ENCODE measurements at regions not wholly inside any gene's neighbourhood (a gene's known extent, or its start where the extent isn't known, plus 50 kb on each side); places are given as distances from the start of the nearest gene placed in this dataset.
"Not testable (repeated sequence)": the region's sequence is repeated elsewhere in the genome, so short reads cannot be mapped to it uniquely, and the experiment has no call there.

GRCh38 chr3:77707281-77707680, 667.4 kb downstream of the ROBO2 start:
- Mint-ChIP-seq H3K27me3 (no peaks in the 10 kb centered on the region), H3K27ac (no peak overlapping the region), H3K9me3 (peaks cover 2% of the 10 kb centered on the region), H3K36me3 (ENCODE audit: low read depth) (no peaks in the 10 kb centered on the region), H3K4me3 (no peak overlapping the region), H3K4me1 (no peaks in the 10 kb centered on the region)
- CTCF ChIA-PET = no interaction called here
- DNase-seq = no peak
- POLR2A ChIA-PET = no interaction called here

DNA sequence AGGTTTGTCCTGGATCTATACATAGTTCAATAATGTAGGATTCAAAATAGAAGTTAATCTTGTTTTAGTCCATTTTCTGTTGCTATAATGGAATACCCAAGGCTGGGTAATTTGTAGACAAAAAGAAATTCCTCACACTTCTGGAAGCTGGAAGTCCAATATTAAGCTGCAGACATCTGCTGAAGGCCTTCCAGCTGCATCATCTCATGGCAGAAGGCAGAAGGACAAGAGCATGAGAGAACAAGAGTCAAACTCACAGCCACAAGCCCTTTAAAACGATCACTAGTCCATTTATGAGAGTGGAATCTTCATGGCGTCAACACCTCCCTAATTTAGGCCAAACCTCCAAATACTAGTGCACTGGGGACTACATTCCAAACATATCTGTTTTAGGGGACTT, 669.3 kb downstream of the ROBO2 start:
- H3K27me3 Mint-ChIP-seq = no peaks in the 10 kb centered on the region

GRCh38 chr3:77718311-77718710, 678.4 kb downstream of the ROBO2 start:
- H3K4me1 Mint-ChIP-seq = no peaks in the 10 kb centered on the region
- H3K4me3 Mint-ChIP-seq = no peak overlapping the region
- ChIA-PET POLR2A (no interaction called here), CTCF (no interaction called here)
- no peak for DNase-seq
- H3K27me3 Mint-ChIP-seq = no peaks in the 10 kb centered on the region
- no peaks in the 10 kb centered on the region for H3K36me3 Mint-ChIP-seq (ENCODE audit: low read depth)
- peaks cover 12% of the 10 kb centered on the region for H3K9me3 Mint-ChIP-seq
- H3K27ac Mint-ChIP-seq = no peak overlapping the region

More for the DNA sequence above, 669.3 kb downstream of the ROBO2 start:
- no peaks in the 10 kb centered on the region for H3K9me3 Mint-ChIP-seq
- POLR2A ChIA-PET = no interaction called here
- CTCF ChIA-PET = no interaction called here
- no peaks in the 10 kb centered on the region for H3K4me1 Mint-ChIP-seq
- DNase-seq = no peak
- H3K4me3 Mint-ChIP-seq = no peak overlapping the region
- no peak overlapping the region for H3K27ac Mint-ChIP-seq
- no peaks in the 10 kb centered on the region for H3K36me3 Mint-ChIP-seq (ENCODE audit: low read depth)

DNA sequence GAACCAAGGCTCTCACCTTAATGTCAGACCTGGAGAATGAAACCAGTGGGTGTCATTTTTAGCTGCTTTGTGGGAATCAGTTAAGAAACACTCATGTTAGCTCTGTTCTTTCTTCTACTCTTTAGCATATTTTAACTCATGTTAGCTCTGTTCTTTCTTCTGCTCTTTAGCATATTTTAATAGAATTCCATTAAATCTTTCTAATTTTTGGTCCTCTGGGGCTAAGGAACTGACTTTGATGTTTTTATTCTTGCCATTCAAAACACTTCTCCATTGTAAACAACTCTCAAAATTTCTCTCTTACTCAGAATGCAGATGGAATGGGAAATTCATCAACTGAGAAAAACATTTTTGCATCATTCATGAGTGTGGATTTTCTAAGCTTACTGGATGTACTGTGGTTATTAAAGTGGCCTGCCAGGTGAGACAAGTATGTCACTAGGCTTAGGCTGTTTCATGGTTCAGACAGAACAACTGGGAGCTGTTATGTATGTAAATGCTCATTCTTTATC, 680.6 kb downstream of the ROBO2 start:
- ChIA-PET POLR2A (no interaction called here), CTCF (no interaction called here)
- no peaks in the 10 kb centered on the region for H3K27me3 Mint-ChIP-seq
- no peak for DNase-seq
- H3K4me1 Mint-ChIP-seq = no peaks in the 10 kb centered on the region
- H3K4me3 Mint-ChIP-seq = no peak overlapping the region
- no peaks in the 10 kb centered on the region for H3K36me3 Mint-ChIP-seq (ENCODE audit: low read depth)
- H3K9me3 Mint-ChIP-seq = peaks cover 12% of the 10 kb centered on the region
- no peak overlapping the region for H3K27ac Mint-ChIP-seq

GRCh38 chr3:77726517-77726916, 686.6 kb downstream of the ROBO2 start:
- Mint-ChIP-seq H3K36me3 (ENCODE audit: low read depth) (no peaks in the 10 kb centered on the region), H3K27me3 (no peaks in the 10 kb centered on the region), H3K4me1 (no peaks in the 10 kb centered on the region), H3K9me3 (peaks cover 7% of the 10 kb centered on the region), H3K4me3 (no peak overlapping the region), H3K27ac (no peak overlapping the region)
- CTCF ChIA-PET = no interaction called here
- DNase-seq = no peak
- POLR2A ChIA-PET = no interaction called here

GRCh38 chr3:77746048-77746447, 706.1 kb downstream of the ROBO2 start:
- DNase-seq = no peak
- H3K4me3 Mint-ChIP-seq = no peak overlapping the region
- H3K27me3 Mint-ChIP-seq = no peaks in the 10 kb centered on the region
- peaks cover 2% of the 10 kb centered on the region for H3K4me1 Mint-ChIP-seq
- no peak overlapping the region for H3K27ac Mint-ChIP-seq
- H3K9me3 Mint-ChIP-seq = peaks cover 2% of the 10 kb centered on the region
- no peaks in the 10 kb centered on the region for H3K36me3 Mint-ChIP-seq (ENCODE audit: low read depth)
- ChIA-PET POLR2A (no interaction called here), CTCF (no interaction called here)

GRCh38 chr3:77746892-77747291, 707.0 kb downstream of the ROBO2 start:
- Mint-ChIP-seq H3K27me3 (no peaks in the 10 kb centered on the region), H3K4me3 (no peak overlapping the region), H3K36me3 (ENCODE audit: low read depth) (no peaks in the 10 kb centered on the region), H3K4me1 (peaks cover 2% of the 10 kb centered on the region), H3K9me3 (peaks cover 2% of the 10 kb centered on the region), H3K27ac (no peak overlapping the region)
- no peak for DNase-seq
- POLR2A ChIA-PET = no interaction called here
- CTCF ChIA-PET = no interaction called here

DNA sequence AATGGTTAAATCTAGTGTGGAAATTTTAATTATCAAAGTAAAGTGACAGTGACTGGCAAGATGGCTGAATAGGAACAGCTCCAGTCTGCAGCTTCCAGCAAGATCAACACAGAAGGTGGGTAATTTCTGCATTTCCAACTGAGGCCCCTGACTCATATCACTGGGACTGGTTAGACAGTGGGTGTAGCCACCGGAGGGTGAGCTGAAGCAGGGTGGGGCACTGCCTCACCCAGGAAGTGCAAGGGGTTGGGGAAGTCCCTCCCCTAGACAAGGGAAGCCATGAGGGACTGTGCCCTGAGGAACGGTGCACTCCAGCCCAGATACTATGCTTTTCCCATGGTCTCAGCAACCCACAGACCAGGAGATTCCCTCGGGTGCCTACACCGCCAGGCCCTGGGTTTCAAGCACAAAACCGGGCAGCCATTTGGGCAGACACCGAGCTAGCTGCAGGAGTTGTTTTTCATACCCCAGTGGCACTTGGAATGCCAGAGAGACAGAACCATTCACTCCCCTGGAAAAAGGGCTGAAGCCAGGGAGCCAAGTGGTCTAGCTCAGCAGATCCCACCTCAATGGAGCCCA, 716.6 kb downstream of the ROBO2 start:
- H3K36me3 Mint-ChIP-seq (ENCODE audit: low read depth); H3K27me3 Mint-ChIP-seq; CTCF ChIA-PET; H3K4me3 Mint-ChIP-seq; H3K27ac Mint-ChIP-seq; H3K4me1 Mint-ChIP-seq; POLR2A ChIA-PET; DNase-seq: not testable (repeated sequence)
- H3K9me3 Mint-ChIP-seq = peaks cover 12% of the 10 kb centered on the region

- no peak for DNase-seq
- Mint-ChIP-seq H3K27me3 (no peaks in the 10 kb centered on the region), H3K4me3 (no peak overlapping the region), H3K9me3 (peaks cover 6% of the 10 kb centered on the region), H3K4me1 (no peaks in the 10 kb centered on the region), H3K36me3 (ENCODE audit: low read depth) (no peaks in the 10 kb centered on the region), H3K27ac (no peak overlapping the region)
- CTCF ChIA-PET = no interaction called here
- POLR2A ChIA-PET = no interaction called here
Observed at GRCh38 chr3:77772459-77772858, 732.6 kb downstream of the ROBO2 start.

- no peaks in the 10 kb centered on the region for H3K27me3 Mint-ChIP-seq
- DNase-seq = no peak
- CTCF ChIA-PET = no interaction called here
- H3K27ac Mint-ChIP-seq = no peak overlapping the region
- H3K4me3 Mint-ChIP-seq = no peak overlapping the region
- POLR2A ChIA-PET = no interaction called here
- H3K36me3 Mint-ChIP-seq (ENCODE audit: low read depth) = no peaks in the 10 kb centered on the region
- no peaks in the 10 kb centered on the region for H3K4me1 Mint-ChIP-seq
- H3K9me3 Mint-ChIP-seq = peaks cover 6% of the 10 kb centered on the region
Observed at GRCh38 chr3:77773084-77773483, 733.2 kb downstream of the ROBO2 start.

- H3K4me1 Mint-ChIP-seq = no peaks in the 10 kb centered on the region
- no peak overlapping the region for H3K4me3 Mint-ChIP-seq
- ChIA-PET POLR2A (no interaction called here), CTCF (no interaction called here)
- H3K27me3 Mint-ChIP-seq = no peaks in the 10 kb centered on the region
- H3K27ac Mint-ChIP-seq = no peak overlapping the region
- H3K9me3 Mint-ChIP-seq = peaks cover 4% of the 10 kb centered on the region
- DNase-seq = no peak
- no peaks in the 10 kb centered on the region for H3K36me3 Mint-ChIP-seq (ENCODE audit: low read depth)
Observed at GRCh38 chr3:77780278-77780996, 740.5 kb downstream of the ROBO2 start.

DNA sequence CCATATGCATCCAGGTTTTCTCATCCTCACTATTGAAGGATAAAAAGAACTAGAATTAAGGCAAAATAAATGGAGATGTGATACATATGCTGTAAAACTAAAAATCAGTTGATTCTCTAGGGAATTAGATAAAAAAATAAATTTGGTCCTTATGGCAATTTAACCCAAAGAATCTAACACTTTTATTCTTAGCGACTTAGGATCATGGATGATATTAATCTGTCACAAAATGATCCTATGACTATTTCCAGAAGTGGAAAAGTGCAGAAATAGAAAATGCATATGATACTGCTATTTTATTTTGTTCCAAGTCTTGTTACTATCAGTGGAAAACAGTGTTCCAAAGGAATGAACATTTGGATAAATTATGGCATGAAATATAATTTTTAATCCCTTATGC, 746.3 kb downstream of the ROBO2 start:
- ChIA-PET CTCF (no interaction called here), POLR2A (no interaction called here)
- H3K27ac Mint-ChIP-seq = no peak overlapping the region
- H3K4me3 Mint-ChIP-seq = no peak overlapping the region
- no peaks in the 10 kb centered on the region for H3K36me3 Mint-ChIP-seq (ENCODE audit: low read depth)
- H3K9me3 Mint-ChIP-seq = peaks cover 2% of the 10 kb centered on the region
- H3K4me1 Mint-ChIP-seq = no peaks in the 10 kb centered on the region
- no peaks in the 10 kb centered on the region for H3K27me3 Mint-ChIP-seq
- no peak for DNase-seq

DNA sequence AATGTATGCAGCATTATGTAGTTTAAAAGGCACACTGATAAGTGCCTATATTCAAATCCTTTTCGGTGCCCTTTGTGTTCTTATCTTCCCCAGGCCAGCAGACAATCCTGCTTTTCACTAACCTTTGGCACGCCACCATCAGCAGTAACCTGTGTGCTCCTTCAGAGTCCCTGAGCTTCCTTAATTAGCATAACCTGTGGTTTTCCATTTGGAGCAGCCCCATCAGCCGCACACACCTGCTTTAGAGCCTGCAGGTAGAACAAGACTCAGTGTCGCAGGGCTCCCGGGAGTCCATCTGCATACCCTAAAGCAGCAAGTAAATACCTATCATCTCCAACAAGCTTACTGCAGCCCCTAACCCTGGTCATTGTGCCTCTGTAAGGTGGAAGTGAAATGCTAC, 755.1 kb downstream of the ROBO2 start:
- Mint-ChIP-seq H3K4me3 (no peak overlapping the region), H3K27ac (no peak overlapping the region), H3K9me3 (no peaks in the 10 kb centered on the region), H3K36me3 (ENCODE audit: low read depth) (no peaks in the 10 kb centered on the region), H3K4me1 (no peaks in the 10 kb centered on the region), H3K27me3 (no peaks in the 10 kb centered on the region)
- DNase-seq = no peak
- CTCF ChIA-PET = no interaction called here
- POLR2A ChIA-PET = no interaction called here

DNA sequence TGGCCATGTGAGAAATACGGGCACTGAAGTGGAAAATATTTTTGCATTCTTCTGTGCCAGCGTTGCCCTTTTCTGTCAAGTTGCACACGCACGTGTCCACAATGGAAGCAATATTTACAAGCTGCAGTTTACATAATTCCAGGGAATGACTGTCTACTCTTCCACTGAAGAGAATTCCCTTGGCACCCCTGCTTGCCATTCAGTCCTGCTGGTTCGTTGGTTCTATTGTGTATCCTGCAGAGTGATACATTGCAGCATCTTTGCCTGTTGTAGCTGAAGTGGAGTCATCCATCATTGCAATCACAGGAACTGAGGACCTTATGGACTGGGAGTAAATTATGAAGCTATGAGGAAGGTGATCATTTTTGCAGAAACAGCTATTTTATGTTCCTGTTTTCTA, 759.4 kb downstream of the ROBO2 start:
- H3K27ac Mint-ChIP-seq = no peak overlapping the region
- no peak for DNase-seq
- H3K4me3 Mint-ChIP-seq = no peak overlapping the region
- CTCF ChIA-PET = no interaction called here
- H3K9me3 Mint-ChIP-seq = peaks cover 1% of the 10 kb centered on the region
- no peaks in the 10 kb centered on the region for H3K27me3 Mint-ChIP-seq
- POLR2A ChIA-PET = interaction anchor here (0.7 kb wide), 1 partner anchor 401 kb away, joined by 3 read pairs; no protein-coding TSS in a partner anchor
- H3K36me3 Mint-ChIP-seq (ENCODE audit: low read depth) = no peaks in the 10 kb centered on the region
- no peaks in the 10 kb centered on the region for H3K4me1 Mint-ChIP-seq
